ENCODE measurements at regions not wholly inside any gene's neighbourhood (a gene's known extent, or its start where the extent isn't known, plus 50 kb on each side); places are given as distances from the start of the nearest gene placed in this dataset.

DNA sequence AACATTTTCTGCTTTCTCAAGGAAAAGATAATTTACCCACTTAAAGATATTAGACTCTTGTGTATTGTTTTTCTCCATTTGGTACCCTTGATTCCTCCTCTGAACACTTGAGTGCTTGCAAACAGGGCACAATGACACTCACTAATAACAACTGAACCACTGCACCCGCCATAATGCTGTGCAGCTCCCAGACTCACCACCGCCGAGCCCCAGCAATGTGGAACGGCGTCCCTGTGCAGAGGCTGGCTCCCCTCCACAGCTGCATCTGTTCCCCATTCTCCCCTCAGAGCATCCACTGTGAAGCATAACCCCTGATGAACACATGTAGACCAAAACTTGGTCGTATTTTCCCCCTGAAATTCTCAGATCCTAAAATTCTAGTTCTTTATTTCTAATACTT is 276.2 kb upstream of the PLSCR5 start (continued):
- TF ChIP-seq, protein P1, sequence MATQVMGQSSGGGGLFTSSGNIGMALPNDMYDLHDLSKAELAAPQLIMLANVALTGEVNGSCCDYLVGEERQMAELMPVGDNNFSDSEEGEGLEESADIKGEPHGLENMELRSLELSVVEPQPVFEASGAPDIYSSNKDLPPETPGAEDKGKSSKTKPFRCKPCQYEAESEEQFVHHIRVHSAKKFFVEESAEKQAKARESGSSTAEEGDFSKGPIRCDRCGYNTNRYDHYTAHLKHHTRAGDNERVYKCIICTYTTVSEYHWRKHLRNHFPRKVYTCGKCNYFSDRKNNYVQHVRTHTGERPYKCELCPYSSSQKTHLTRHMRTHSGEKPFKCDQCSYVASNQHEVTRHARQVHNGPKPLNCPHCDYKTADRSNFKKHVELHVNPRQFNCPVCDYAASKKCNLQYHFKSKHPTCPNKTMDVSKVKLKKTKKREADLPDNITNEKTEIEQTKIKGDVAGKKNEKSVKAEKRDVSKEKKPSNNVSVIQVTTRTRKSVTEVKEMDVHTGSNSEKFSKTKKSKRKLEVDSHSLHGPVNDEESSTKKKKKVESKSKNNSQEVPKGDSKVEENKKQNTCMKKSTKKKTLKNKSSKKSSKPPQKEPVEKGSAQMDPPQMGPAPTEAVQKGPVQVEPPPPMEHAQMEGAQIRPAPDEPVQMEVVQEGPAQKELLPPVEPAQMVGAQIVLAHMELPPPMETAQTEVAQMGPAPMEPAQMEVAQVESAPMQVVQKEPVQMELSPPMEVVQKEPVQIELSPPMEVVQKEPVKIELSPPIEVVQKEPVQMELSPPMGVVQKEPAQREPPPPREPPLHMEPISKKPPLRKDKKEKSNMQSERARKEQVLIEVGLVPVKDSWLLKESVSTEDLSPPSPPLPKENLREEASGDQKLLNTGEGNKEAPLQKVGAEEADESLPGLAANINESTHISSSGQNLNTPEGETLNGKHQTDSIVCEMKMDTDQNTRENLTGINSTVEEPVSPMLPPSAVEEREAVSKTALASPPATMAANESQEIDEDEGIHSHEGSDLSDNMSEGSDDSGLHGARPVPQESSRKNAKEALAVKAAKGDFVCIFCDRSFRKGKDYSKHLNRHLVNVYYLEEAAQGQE (IDR thresholded peaks at IDR 0.05; ENCODE audit: low read depth, low read length), result no peak
- TF ChIP-seq, protein P2, sequence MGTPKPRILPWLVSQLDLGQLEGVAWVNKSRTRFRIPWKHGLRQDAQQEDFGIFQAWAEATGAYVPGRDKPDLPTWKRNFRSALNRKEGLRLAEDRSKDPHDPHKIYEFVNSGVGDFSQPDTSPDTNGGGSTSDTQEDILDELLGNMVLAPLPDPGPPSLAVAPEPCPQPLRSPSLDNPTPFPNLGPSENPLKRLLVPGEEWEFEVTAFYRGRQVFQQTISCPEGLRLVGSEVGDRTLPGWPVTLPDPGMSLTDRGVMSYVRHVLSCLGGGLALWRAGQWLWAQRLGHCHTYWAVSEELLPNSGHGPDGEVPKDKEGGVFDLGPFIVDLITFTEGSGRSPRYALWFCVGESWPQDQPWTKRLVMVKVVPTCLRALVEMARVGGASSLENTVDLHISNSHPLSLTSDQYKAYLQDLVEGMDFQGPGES (IDR thresholded peaks at IDR 0.05; ENCODE audit: low read depth, low read length), result no peak
- no peak for TF ChIP-seq NFIC (IDR thresholded peaks at IDR 0.05; ENCODE audit: borderline replicate concordance)

DNA sequence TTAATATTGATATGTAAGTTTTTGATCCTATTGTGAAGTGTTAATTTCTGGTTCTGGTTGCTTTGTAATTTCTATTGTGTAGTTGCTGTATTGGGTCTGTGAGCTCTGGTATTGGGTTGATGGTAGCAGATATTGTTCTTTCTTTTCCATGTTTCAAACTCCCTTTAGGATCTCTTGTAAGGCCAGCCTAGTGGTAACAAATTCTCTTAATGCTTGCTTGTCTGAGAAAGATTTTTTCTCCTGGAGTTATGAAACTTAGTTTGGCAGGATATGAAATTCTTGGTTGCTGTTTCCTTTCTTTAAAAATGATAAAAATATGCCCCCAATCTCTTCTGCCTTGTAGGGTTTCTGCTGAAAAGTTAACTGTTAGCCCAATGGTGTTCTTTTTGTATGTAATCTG is 268.6 kb upstream of the PLSCR5 start:
- Histone ChIP-seq H3K4me1 (ENCODE audit: control insufficient read depth in 1 of 2, insufficient read depth in 2 of 2, low read depth in 1 of 2, low read length in 1 of 2) (no peaks in the 10 kb centered on the region), H3K27ac (ENCODE audit: low read depth in 2 of 2, low read length in 1 of 2) (no peak overlapping the region), H3K9me2 (no peaks in the 10 kb centered on the region), H3F3A (replicated peaks; ENCODE audit: insufficient read depth) (no peaks in the 10 kb centered on the region), H4K20me1 (ENCODE audit: insufficient read depth) (no peaks in the 10 kb centered on the region), H3K4me2 (no peak overlapping the region), H3K4me3 (ENCODE audit: low read depth in 2 of 2, low read length in 1 of 2) (no peak overlapping the region), H3K27me3 (ENCODE audit: insufficient read depth) (no peaks in the 10 kb centered on the region), H2AFZ (ENCODE audit: low read depth) (no peak overlapping the region), H3K9ac (no peak overlapping the region), H3K36me3 (replicated peaks in 1 of 2; ENCODE audit: control insufficient read depth in 1 of 2, insufficient read depth in 2 of 2, low read length in 1 of 2) (no peaks in the 10 kb centered on the region), H3K9me3 (no peaks in the 10 kb centered on the region), H3K79me2 (ENCODE audit: insufficient read depth) (no peaks in the 10 kb centered on the region)
- POLR2A ChIA-PET, result no interaction called here
- no peak for TF ChIP-seq TCF12 (IDR thresholded peaks at IDR 0.05)
- CTCF ChIA-PET, result no interaction called here
- DNase-seq, result no peak

DNA sequence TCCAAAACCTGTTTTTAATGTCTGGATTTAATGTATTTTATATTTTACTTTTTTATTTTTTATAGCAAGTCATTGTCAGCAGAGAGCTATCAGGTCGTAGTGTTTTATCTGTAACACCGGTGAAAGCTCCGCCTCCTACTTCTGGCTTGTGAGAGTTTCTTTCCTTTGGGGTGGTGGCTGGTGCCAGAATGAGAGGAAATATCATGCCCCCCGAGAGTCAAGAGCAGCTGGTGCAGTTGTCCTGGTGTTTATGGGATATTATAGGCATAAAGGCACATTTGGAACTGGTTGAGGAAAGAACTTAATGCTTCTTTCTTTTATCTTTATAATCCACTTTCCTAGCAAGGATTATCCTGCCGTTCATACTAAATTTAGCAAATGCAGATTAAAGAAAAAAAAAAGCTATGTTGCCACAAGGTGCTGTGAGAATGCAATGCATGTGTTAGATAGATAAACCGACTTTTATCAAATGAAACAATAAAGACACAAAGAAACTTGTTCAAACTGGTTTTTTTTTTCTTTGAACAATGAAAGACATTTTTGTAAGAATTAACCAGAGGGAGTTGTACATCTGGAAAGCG is 260.1 kb upstream of the PLSCR5 start:
- H3K9ac ChIP-seq, result no peak overlapping the region
- no peak for DNase-seq
- no peaks in the 10 kb centered on the region for H3K9me3 ChIP-seq
- H3K4me1 ChIP-seq (ENCODE audit: control insufficient read depth in 1 of 2, insufficient read depth in 2 of 2, low read depth in 1 of 2, low read length in 1 of 2), result no peaks in the 10 kb centered on the region; a peak in 1 of 4 replicates
- WGBS (ENCODE audit: low lambda C conversion rate), result 32% methylated on average over 7 of the region's 7 CpGs
- H3K4me2 ChIP-seq, result no peak overlapping the region
- no peak overlapping the region for H3K27ac ChIP-seq (ENCODE audit: low read depth in 2 of 2, low read length in 1 of 2)
- no peaks in the 10 kb centered on the region for H3K79me2 ChIP-seq (ENCODE audit: insufficient read depth)
- CTCF ChIA-PET, result interaction anchor here (0.8 to 1.9 kb wide), 2 partner anchors 13 to 20 kb away, joined by 3 to 7 read pairs; no protein-coding TSS in a partner anchor
- H3K9me2 ChIP-seq, result no peaks in the 10 kb centered on the region
- H3K36me3 ChIP-seq (replicated peaks in 1 of 2; ENCODE audit: control insufficient read depth in 1 of 2, insufficient read depth in 2 of 2, low read length in 1 of 2), result no peaks in the 10 kb centered on the region
- H3F3A ChIP-seq (replicated peaks; ENCODE audit: insufficient read depth), result no peaks in the 10 kb centered on the region
- H4K20me1 ChIP-seq (ENCODE audit: insufficient read depth), result no peaks in the 10 kb centered on the region
- no peaks in the 10 kb centered on the region for H3K27me3 ChIP-seq (ENCODE audit: insufficient read depth)
- H3K4me3 ChIP-seq (ENCODE audit: low read depth in 2 of 2, low read length in 1 of 2), result no peak overlapping the region
- POLR2A ChIA-PET, result no interaction called here
- H2AFZ ChIP-seq (ENCODE audit: low read depth), result no peak overlapping the region
- TF ChIP-seq SMC3 (IDR thresholded peaks at IDR 0.05; ENCODE audit: low read depth, low read length), result no peak
- TF ChIP-seq, protein P1 (IDR thresholded peaks at IDR 0.05; ENCODE audit: low read depth, low read length), result no peak
- no peak for TF ChIP-seq TAF1 (IDR thresholded peaks at IDR 0.05; ENCODE audit: borderline replicate concordance, low read depth, low read length)
- TF ChIP-seq EZH2phosphoT487 (IDR thresholded peaks at IDR 0.05; ENCODE audit: borderline replicate concordance, low read depth), result no peak
- TF ChIP-seq NFIC (IDR thresholded peaks at IDR 0.05; ENCODE audit: borderline replicate concordance), result no peak
- TF ChIP-seq NRF1 (IDR thresholded peaks at IDR 0.05; ENCODE audit: low read depth, low read length), result no peak
- no peak for TF ChIP-seq SIN3A (IDR thresholded peaks at IDR 0.05; ENCODE audit: borderline replicate concordance, low read depth, low read length)
- TF ChIP-seq, protein P3, sequence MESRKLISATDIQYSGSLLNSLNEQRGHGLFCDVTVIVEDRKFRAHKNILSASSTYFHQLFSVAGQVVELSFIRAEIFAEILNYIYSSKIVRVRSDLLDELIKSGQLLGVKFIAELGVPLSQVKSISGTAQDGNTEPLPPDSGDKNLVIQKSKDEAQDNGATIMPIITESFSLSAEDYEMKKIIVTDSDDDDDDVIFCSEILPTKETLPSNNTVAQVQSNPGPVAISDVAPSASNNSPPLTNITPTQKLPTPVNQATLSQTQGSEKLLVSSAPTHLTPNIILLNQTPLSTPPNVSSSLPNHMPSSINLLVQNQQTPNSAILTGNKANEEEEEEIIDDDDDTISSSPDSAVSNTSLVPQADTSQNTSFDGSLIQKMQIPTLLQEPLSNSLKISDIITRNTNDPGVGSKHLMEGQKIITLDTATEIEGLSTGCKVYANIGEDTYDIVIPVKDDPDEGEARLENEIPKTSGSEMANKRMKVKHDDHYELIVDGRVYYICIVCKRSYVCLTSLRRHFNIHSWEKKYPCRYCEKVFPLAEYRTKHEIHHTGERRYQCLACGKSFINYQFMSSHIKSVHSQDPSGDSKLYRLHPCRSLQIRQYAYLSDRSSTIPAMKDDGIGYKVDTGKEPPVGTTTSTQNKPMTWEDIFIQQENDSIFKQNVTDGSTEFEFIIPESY (IDR thresholded peaks at IDR 0.05; ENCODE audit: borderline replicate concordance, low read depth), result no peak
- TF ChIP-seq, protein P4, sequence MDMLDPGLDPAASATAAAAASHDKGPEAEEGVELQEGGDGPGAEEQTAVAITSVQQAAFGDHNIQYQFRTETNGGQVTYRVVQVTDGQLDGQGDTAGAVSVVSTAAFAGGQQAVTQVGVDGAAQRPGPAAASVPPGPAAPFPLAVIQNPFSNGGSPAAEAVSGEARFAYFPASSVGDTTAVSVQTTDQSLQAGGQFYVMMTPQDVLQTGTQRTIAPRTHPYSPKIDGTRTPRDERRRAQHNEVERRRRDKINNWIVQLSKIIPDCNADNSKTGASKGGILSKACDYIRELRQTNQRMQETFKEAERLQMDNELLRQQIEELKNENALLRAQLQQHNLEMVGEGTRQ (IDR thresholded peaks at IDR 0.05; ENCODE audit: borderline replicate concordance, low read depth, low read length), result no peak
- no peak for TF ChIP-seq FOXJ3 (CRISPR knock-in tag; IDR thresholded peaks at IDR 0.05)

Measured in SK-N-SH (cell line).